Gastroesophageal sphincter (tissue), 4 donors: ENCODE measurements at regions not wholly inside any gene's neighbourhood (a gene's known extent, or its start where the extent isn't known, plus 50 kb on each side); places are given as distances from the start of the nearest gene placed in this dataset.

Source experiments
- ATAC-seq: fragments of 150-250 bp; one replicate; pipeline ENCODE4 v1.9.1; 2016; ENCODE audit warnings: mild to moderate bottlenecking, moderate library complexity
- H3K27ac ChIP-seq, 4 donors: fragments of 200-600 bp; sonication (generic) in 3 of 4; 1 replicate in 3 of 4; 2 replicates in 1 of 4; pipeline ENCODE4 v1.5.1; 2016 to 2019
- H3K27me3 ChIP-seq: fragments of 200-600 bp; sonication (generic); one replicate; pipeline ENCODE4 v1.5.1; 2019
- H3K36me3 ChIP-seq, 2 donors: fragments of 200-600 bp; sonication (generic); one replicate each; pipeline ENCODE4 v1.5.1; 2019; ENCODE audit warnings: control low read depth in 1 of 2
- H3K4me1 ChIP-seq, 3 donors: fragments of 200-600 bp; sonication (generic); 1 replicate in 2 of 3; 2 replicates in 1 of 3; pipeline ENCODE4 v1.5.1; 2016 to 2019; ENCODE audit warnings: control low read depth in 2 of 3
- H3K4me3 ChIP-seq, 2 donors: fragments of 200-600 bp; sonication (generic); one replicate each; pipeline ENCODE4 v1.5.1; 2019; ENCODE audit warnings: mild to moderate bottlenecking in 1 of 2, moderate library complexity in 1 of 2
- H3K9me3 ChIP-seq, 3 donors: fragments of 200-600 bp; sonication (generic); one replicate each; pipeline ENCODE4 v1.5.1; 2017 to 2019; ENCODE audit warnings: control low read depth in 2 of 3
- CTCF ChIP-seq, 4 experiments: fragments of 200-600 bp in 2 of 4; fragments of 450-650 bp in 2 of 4; sonication (generic) in 1 of 4; IDR thresholded peaks; one replicate each; pipeline ENCODE4 v1.5.1; 2017 to 2019; ENCODE audit warnings: antibody characterized with exemption in 4 of 4, mild to moderate bottlenecking in 2 of 4, moderate library complexity in 2 of 4
- EP300 ChIP-seq: sonication (generic); formaldehyde crosslinking; IDR thresholded peaks from one replicate; pipeline ENCODE4 v1.6.1; 2017; ENCODE audit warnings: antibody characterized with exemption, mild to moderate bottlenecking
- POLR2A ChIP-seq, 2 donors: fragments of 450-650 bp; IDR thresholded peaks; one replicate each; pipeline ENCODE4 v1.6.1; 2017; ENCODE audit warnings: antibody characterized with exemption in 2 of 2, mild to moderate bottlenecking in 2 of 2, moderate library complexity in 1 of 2
- POLR2AphosphoS5 ChIP-seq: sonication (generic); formaldehyde crosslinking; IDR thresholded peaks from one replicate; pipeline ENCODE4 v1.6.1; 2017; ENCODE audit warnings: antibody characterized with exemption
- WGBS, 2 donors: methylation state at CpG; one replicate each; pipeline ENCODE4 v1.1.5; 2018; ENCODE audit warnings: low coverage in 1 of 2; 5-methylcytosine and 5-hydroxymethylcytosine counted together

GRCh38 chr2:118650327-118650726 is 197.1 kb downstream of the EN1 start:
- no peaks in the 10 kb centered on the region for H3K36me3 ChIP-seq
- TF ChIP-seq EP300 (no peak), CTCF (IDR thresholded peaks at IDR 0.05) (no peak), POLR2A (IDR thresholded peaks at IDR 0.05) (no peak), POLR2AphosphoS5 (no peak)
- H3K9me3 ChIP-seq: peaks cover 0 to 14% (median 0%) of the 10 kb centered on the region in 3 donors
- H3K27ac ChIP-seq: no peak overlapping the region
- no peak overlapping the region for H3K4me3 ChIP-seq
- H3K4me1 ChIP-seq: no peaks in the 10 kb centered on the region
- ATAC-seq: no peak
- no peaks in the 10 kb centered on the region for H3K27me3 ChIP-seq

- H3K4me1 ChIP-seq: no peaks in the 10 kb centered on the region
- no peaks in the 10 kb centered on the region for H3K27me3 ChIP-seq
- TF ChIP-seq CTCF (IDR thresholded peaks at IDR 0.05) (no peak), POLR2A (IDR thresholded peaks at IDR 0.05) (no peak), EP300 (no peak), POLR2AphosphoS5 (no peak)
- no peak overlapping the region for H3K4me3 ChIP-seq
- no peak overlapping the region for H3K27ac ChIP-seq
- peaks cover 0 to 10% (median 0%) of the 10 kb centered on the region in 3 donors for H3K9me3 ChIP-seq
- no peak for ATAC-seq
- WGBS, 2 donors: 60 to 85% methylated on average over 2 to 7 of the region's 7 CpGs
- no peaks in the 10 kb centered on the region for H3K36me3 ChIP-seq
These were observed 201.6 kb downstream of the EN1 start for GRCh38 chr2:118645876-118646275.

GRCh38 chr2:118644190-118644589 is 203.3 kb downstream of the EN1 start:
- 33% methylated on average over 4 of the region's 4 CpGs; no CpG with 5 or more reads in 1 of the 2 donors for WGBS, 2 donors
- ATAC-seq: no peak
- TF ChIP-seq POLR2AphosphoS5 (no peak), EP300 (no peak), CTCF (IDR thresholded peaks at IDR 0.05) (no peak), POLR2A (IDR thresholded peaks at IDR 0.05) (no peak)
- Histone ChIP-seq H3K36me3 (no peaks in the 10 kb centered on the region), H3K9me3 (no peaks in the 10 kb centered on the region), H3K27me3 (peaks cover 4% of the 10 kb centered on the region), H3K4me1 (no peaks in the 10 kb centered on the region), H3K27ac (no peak overlapping the region), H3K4me3 (no peak overlapping the region)

- Histone ChIP-seq H3K27ac (no peak overlapping the region), H3K4me3 (no peak overlapping the region), H3K36me3 (no peaks in the 10 kb centered on the region), H3K27me3 (peaks cover 4% of the 10 kb centered on the region), H3K4me1 (no peaks in the 10 kb centered on the region), H3K9me3 (no peaks in the 10 kb centered on the region)
- ATAC-seq: no peak
- WGBS, 2 donors: 68 to 82% methylated on average over 2 to 4 of the region's 4 CpGs
- TF ChIP-seq POLR2AphosphoS5: no peak
- TF ChIP-seq EP300: no peak
- TF ChIP-seq CTCF (IDR thresholded peaks at IDR 0.05): no peak
- no peak for TF ChIP-seq POLR2A (IDR thresholded peaks at IDR 0.05)
These were observed 204.2 kb downstream of the EN1 start for GRCh38 chr2:118643294-118643693.

GRCh38 chr2:118642501-118642900 is 204.9 kb downstream of the EN1 start:
- H3K27me3 ChIP-seq: peaks cover 5% of the 10 kb centered on the region
- no peak overlapping the region for H3K4me3 ChIP-seq
- H3K9me3 ChIP-seq: peaks cover 0 to 3% (median 0%) of the 10 kb centered on the region in 3 donors
- TF ChIP-seq CTCF (IDR thresholded peaks at IDR 0.05) (no peak), POLR2AphosphoS5 (no peak), POLR2A (IDR thresholded peaks at IDR 0.05) (no peak), EP300 (no peak)
- no peak overlapping the region for H3K27ac ChIP-seq
- 61 to 85% methylated on average over 2 of the region's 2 CpGs for WGBS, 2 donors
- H3K36me3 ChIP-seq: no peaks in the 10 kb centered on the region
- ATAC-seq: no peak
- H3K4me1 ChIP-seq: no peaks in the 10 kb centered on the region
